SK-N-SH (cell line): ENCODE measurements at regions not wholly inside any gene's neighbourhood (a gene's known extent, or its start where the extent isn't known, plus 50 kb on each side); places are given as distances from the start of the nearest gene placed in this dataset.

ENCODE experiments used
- CTCF ChIP-seq: fragments of 200-600 bp; sonication (generic); IDR thresholded peaks from 2 replicates; pipeline ENCODE4 v1.6.1; 2017; ENCODE audit warnings: antibody characterized with exemption, mild to moderate bottlenecking, moderate library complexity
- MEF2A ChIP-seq: IDR thresholded peaks from 2 replicates; pipeline ENCODE4 v1.4.0; 2012; ENCODE audit warnings: low read depth, borderline replicate concordance
- TAF1 ChIP-seq: IDR thresholded peaks from 2 replicates; pipeline ENCODE4 v1.6.1; 2012; ENCODE audit warnings: low read depth, mild to moderate bottlenecking, low read length, moderate library complexity, borderline replicate concordance

GRCh38 chr19:28446511-28446910 lies 766.4 kb downstream of the UQCRFS1 start:
- TF ChIP-seq MEF2A (no peak), TAF1 (no peak), CTCF (no peak)
